T-helper 1 cell treated with Interleukin-12 subunit alpha and Interleukin-12 subunit beta and Interleukin-4 antibody, amounts not matched to agents 30 ng/mL and 1 ng/mL, for 36 hours (primary cell): ENCODE measurements at regions not wholly inside any gene's neighbourhood (a gene's known extent, or its start where the extent isn't known, plus 50 kb on each side); places are given as distances from the start of the nearest gene placed in this dataset.

Experiments
- intact Hi-C: fragments of 100-400 bp; cut with micrococcal nuclease; formaldehyde crosslinking; loops from one replicate; pipeline ENCODE4 v1.15.1; 2024

- intact Hi-C loops, result no loop called here
Observed at GRCh38 chr7:80347173-80347572, 164.7 kb downstream of the GNAT3 start.

GRCh38 chr7:80346704-80347103 is 165.2 kb downstream of the GNAT3 start:
- intact Hi-C loops, result no loop called here

DNA sequence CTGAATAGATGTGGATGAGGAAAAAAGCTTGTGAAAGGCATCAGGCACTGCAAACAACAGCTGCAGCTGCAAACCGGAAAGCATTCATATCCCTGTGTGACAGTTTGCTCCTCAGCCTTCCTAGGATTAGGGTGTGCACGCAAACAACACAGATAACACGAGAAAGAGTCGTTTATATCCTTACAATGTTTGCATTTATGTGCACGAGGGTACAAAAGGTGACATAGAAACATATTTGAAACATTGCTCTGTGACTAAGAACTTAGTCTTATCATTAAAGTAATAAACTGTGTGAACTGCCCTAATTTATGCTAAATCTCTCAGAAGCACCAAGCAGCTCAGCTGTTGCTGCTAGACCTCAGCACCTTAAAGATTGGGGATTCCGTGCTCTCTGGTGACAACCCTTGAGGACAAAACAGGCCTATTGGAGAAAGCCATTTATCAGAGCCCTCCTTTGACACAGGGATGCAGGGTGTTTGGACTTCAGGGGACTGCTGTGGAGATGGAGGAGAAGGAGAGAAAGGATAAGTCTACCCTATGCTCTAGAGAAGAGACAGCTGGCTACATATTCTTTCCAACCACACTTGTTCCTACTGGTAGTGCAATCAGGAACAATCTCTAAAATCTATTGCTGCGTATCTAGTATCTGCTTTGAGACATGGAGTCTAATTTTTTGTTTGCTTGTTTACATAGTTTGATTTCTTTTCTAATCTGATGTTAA is 176.2 kb downstream of the GNAT3 start:
- intact Hi-C loops, result no loop called here

- intact Hi-C loops, result no loop called here
Observed at GRCh38 chr7:80334908-80335307, 177.0 kb downstream of the GNAT3 start.

DNA sequence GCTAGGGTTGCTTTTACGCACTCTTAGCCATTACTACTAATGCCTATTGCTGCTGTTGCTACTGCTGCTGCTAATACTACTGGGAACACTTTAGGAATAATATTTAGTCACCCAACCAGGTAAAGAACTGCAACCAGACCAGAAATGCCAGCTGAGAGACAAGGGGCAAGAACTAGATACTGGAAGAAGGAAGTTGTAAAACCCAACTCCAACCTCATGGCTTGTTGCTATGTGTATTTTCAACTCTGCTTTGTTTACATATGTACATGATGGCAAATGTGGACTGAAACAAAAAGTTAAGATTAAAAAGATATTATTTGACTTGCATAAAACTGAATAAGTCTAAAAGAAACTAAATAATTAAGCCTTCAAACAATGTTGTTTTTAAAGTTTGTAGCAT is 177.7 kb downstream of the GNAT3 start:
- intact Hi-C loops, result no loop called here

DNA sequence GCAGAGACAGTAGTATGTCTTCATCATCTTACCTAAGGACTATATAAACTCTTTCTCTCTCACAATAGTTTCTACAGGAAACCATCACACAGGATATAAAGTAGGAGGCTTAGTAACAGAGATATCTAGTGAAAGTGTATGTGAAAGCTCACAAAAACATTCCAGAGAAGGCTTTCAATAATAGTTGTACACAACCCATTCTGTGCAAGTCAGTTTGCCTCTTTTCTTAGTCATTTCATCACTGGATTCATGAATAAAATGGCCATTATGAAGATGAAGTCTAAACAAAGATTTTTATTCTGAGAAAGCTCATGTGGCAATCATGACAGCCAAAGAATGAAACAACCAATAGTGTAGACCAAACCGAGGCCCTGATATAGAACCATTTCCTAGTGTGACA is 178.8 kb downstream of the GNAT3 start:
- intact Hi-C loops, result no loop called here

DNA sequence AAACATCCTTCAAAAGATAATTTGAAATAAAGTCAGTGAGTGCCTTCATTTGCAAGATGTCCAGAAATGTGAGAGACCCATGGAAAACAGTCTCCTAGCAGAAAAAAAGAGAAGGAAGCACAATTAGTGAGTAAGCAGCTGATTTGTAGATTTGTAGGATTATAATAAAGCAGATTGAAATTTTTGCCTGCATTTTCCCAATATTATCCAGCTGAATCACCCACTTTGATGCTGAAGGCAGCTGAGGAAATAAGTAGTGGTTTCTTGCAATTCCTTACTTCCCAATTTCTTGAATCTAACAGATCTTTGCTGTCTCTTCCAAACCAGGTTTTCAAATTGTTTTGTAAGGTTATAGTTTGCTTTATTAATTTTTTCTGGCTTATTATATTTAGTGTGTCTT is 181.4 kb downstream of the GNAT3 start:
- intact Hi-C loops, result no loop called here

GRCh38 chr7:80324032-80324431 is 187.8 kb downstream of the GNAT3 start:
- intact Hi-C loops, result no loop called here

DNA sequence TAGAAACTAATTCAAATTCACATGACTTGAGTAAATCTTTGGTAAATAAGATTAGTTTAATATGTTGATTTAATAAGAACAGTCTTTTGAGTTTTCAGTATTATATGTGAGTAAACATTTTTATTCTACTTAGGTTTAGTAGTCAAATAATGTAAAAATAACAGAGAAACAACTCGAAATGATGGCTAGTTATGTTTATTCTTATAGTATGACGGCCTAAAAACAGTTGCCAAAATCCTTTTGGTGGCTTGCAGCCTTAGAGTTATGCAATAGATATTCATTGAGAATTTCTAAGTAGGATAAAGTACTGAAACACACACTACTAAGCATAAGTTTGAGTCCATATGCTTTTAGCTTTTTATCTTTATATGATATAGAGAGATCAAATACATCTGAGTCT is 184.8 kb downstream of the GNAI1 start:
- intact Hi-C loops, result no loop called here

DNA sequence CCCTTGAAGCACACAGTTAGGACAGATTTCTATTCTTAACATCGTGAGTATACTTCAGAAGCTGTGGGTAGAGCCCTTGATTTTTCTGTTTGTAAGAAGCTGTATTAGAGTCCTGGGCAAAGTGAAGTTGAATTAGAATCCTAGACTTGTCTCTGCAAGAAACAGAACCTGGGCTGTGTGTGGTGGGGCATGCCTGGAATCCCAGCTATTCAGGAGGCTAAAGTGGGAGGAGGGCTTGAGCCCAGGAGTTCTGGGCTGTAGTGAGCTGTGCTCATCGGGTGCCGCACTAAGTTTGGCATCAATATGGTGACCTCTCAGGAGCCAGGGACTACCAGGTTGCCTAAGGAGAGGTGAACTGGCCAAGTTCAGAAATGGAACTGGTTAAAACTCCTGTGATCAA is 183.4 kb downstream of the GNAI1 start:
- intact Hi-C loops, result no loop called here

GRCh38 chr7:80316811-80317210 is 182.2 kb downstream of the GNAI1 start:
- intact Hi-C loops, result no loop called here

DNA sequence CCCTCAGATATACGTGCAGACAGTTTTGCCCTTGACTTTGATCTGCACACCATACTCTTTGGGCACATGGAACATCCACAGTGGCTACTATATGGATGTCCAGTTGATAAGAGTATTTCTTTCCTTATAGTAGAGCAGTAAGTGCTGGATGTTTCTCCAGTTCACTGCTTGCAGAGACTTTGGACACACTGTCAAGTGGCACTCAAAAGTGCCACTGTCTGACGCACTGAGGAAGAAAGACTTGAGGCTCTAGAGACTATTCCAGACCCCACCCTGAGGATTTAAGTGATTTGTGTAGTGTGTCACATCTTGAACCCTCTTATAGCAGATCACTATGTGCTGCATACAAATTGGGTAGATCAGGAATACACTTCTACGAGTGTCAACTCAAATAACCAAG is 179.1 kb downstream of the GNAI1 start:
- intact Hi-C loops, result no loop called here

DNA sequence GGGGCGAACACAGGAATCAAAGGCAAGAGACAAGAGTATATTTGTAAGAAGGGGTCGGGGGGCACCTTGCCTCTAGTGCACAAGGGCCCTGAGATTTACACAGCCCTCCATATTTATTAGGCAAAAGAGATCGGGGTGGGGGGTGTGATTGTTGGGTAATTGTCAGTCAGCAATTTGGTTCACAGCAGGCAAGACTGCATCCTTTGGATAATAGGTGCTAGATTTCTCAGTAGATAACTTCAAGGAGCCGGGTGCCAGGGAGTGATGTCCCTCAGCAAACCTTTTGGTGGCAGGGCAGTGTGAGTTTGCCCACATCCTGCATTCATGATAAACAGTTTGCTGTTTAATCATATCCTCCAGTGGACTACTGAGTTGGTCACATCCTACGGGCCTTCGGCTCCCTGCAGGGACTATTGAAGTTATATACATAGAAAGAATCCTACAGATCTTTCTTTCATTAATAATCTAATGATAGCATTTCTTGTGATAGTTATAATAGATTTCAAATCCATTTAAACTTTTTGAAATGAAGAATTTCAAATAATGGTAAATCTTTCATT is 178.5 kb downstream of the GNAI1 start:
- intact Hi-C loops, result no loop called here

DNA sequence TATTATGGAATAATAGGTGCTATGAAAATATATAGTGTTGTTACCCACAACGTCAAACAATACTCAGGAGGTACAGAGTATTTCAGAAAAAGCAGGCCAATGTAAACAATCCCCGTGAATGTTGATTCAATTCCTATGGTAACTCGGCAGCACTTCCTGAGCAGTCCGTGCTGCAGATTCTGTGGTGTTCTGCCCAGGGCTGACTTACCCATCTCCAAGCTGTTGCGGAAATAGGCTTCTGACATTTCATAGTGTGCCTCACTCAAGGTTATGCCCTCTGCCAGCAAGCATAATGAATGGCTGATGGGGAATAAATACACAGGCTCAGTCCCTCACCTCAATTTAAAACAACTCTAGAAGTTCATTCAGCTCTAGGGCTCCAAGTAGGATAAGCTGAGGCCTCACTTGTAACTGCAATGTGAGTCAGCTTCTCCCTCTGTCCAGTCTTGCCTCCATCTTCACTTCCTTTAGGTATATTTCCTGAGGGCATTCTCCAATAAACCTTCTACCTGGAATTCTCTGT is 177.6 kb downstream of the GNAI1 start:
- intact Hi-C loops, result no loop called here

DNA sequence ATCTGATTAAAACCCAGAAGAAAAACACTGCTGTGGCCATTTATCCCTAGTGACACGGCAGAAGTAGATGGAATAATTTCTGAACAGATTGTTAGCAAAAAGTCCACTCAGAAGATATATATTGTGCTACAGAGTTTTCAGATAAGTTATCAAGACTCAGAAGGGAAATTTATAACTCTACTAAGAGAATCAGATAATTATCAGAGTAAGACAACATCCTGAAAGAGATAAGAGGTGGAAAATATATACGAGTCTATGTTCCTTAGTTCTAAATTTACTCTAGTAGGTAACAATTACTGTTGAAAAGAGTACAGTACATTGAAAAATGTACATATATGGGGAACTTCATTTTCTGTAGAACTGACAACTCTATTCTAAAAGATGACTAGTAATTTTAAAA is 176.7 kb downstream of the GNAI1 start:
- intact Hi-C loops, result no loop called here

GRCh38 chr7:80309971-80310549 is 175.4 kb downstream of the GNAI1 start:
- intact Hi-C loops, result no loop called here

DNA sequence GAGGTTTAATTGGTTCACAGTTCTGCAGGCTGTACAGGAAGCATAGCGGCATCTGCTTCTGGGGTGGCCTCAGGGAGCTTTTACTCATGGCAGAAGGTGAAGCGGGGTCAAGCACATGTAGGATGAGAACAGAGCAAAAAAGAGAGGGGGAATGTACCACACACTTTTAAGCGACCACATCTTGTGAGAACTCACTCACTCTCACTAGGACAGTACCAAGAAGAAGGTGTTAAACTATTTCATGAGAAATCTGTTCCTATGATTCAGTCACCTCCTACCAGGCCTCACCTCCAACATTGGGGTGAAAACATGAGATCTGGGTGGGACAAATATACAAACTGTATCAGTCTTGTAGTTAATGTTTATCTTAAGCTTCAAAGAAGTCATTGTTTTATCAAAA is 174.7 kb downstream of the GNAI1 start:
- intact Hi-C loops, result no loop called here

DNA sequence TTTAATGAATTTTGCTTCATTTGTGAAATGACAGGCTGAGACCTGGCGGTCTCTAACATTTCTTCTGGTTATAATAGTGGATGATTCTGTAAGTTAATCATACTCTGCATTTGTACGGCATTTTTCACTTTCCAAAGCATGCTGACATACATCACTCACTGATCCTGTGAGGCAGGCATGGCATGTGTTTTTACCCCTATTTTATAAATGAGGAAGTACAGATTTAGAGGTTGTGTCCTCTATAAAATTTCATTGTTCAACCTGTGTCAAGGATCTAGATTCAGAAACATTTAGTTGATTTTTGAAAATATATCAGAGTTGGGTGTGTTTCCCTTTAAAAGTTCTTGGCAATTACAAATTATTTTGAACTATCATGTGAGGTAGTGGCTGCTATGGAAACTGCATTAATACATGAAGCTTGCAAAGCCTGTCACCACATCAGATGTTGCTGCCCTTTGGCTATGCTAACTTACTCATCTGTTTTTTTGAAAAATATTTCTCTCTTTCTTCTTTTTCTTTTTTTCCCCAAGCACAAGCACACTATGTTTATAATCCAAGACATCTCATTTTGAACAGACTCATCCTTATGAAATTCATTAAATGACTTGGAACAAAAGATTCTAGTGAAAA is 172.7 kb downstream of the GNAI1 start:
- intact Hi-C loops, result no loop called here

GRCh38 chr7:80303315-80303714 is 168.7 kb downstream of the GNAI1 start:
- intact Hi-C loops, result no loop called here

- intact Hi-C loops, result no loop called here
Observed at GRCh38 chr7:80302636-80303035, 168.0 kb downstream of the GNAI1 start.

DNA sequence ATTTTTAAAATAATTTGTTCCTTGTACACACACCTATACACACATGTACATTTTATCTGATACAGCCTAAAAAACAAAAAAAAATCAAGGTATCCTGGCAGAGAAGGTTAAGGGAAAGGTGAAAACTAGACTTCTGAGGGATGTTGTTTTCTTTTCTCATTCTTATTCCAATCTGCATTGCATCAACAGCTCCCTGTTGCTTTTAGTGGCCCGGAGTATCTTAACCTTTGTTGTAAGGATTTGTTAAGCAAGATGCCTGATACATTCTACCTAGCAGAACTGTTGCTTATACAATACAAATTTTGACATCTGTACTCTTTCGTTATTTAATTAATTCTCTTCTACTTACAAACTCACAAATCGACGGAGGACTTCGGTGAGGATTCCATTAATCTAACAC is 167.4 kb downstream of the GNAI1 start:
- intact Hi-C loops, result no loop called here

GRCh38 chr7:80298201-80298600 is 163.6 kb downstream of the GNAI1 start:
- intact Hi-C loops, result no loop called here
